IMR-90 (cell line): ENCODE measurements at regions not wholly inside any gene's neighbourhood (a gene's known extent, or its start where the extent isn't known, plus 50 kb on each side); places are given as distances from the start of the nearest gene placed in this dataset.

Experiments used
- ATAC-seq: fragments of 200-7000 bp; cut with Tn5 transposase; 2 replicates; pipeline ENCODE4 v1.9.1; 2020; ENCODE audit warnings: low read depth, mild to moderate bottlenecking, moderate library complexity
- BruUV-seq: library from RNA; stranded (reverse); fragments of 400-500 nt; replicated peaks from 2 replicates; lab custom pipeline; 2021; lab: Mats Ljungman, UMichigan
- CTCF ChIA-PET: fragments of 300-600 bp; formaldehyde crosslinking; extraction: SDS; loops from one replicate; lab custom pipeline; 2021; ENCODE audit warnings: antibody characterized with exemption; lab: Yijun Ruan, JAX
- POLR2A ChIA-PET: fragments of 300-600 bp; sonication (Branson Sonifier 250); formaldehyde crosslinking; loops from one replicate; lab custom pipeline; 2022; ENCODE audit warnings: antibody characterized with exemption; ENCODE audit not compliant: unreplicated experiment; lab: Charles Lee
- DNase-seq: peaks from one replicate; pipeline ENCODE4 v3.0.0; 2013
- H2AFZ ChIP-seq: replicated peaks from 2 replicates; pipeline ENCODE3; 2013; ENCODE audit warnings: low read length, mild to moderate bottlenecking; ENCODE audit not compliant: poor library complexity
- H2AK5ac ChIP-seq: 2 replicates; pipeline ENCODE4 v1.6.1; 2013; ENCODE audit warnings: low read depth, low read length, inconsistent platforms
- H2AK9ac ChIP-seq: replicated peaks from 2 replicates; pipeline ENCODE3; 2013; ENCODE audit warnings: mild to moderate bottlenecking, low read depth, low read length, moderate library complexity; ENCODE audit not compliant: poor library complexity
- H2BK120ac ChIP-seq: 2 replicates; pipeline ENCODE4 v1.6.1; 2013; ENCODE audit warnings: low read depth, low read length, inconsistent platforms
- H2BK15ac ChIP-seq: 3 replicates; pipeline ENCODE4 v1.6.1; 2013; ENCODE audit warnings: low read depth, low read length, inconsistent platforms
- H2BK20ac ChIP-seq: 2 replicates; pipeline ENCODE4 v1.6.1; 2013; ENCODE audit warnings: low read depth, mild to moderate bottlenecking, inconsistent platforms, low read length, moderate library complexity
- H2BK5ac ChIP-seq: 2 replicates; pipeline ENCODE4 v1.6.1; 2013; ENCODE audit warnings: mild to moderate bottlenecking, low read depth, low read length, inconsistent platforms; ENCODE audit not compliant: poor library complexity, severe bottlenecking
- H3K14ac ChIP-seq: replicated peaks from 2 replicates; pipeline ENCODE4 v1.6.1; 2013; ENCODE audit warnings: low read depth, low read length, inconsistent platforms
- H3K18ac ChIP-seq: 2 replicates; pipeline ENCODE4 v1.6.1; 2013; ENCODE audit warnings: low read depth, low read length, control low read depth
- H3K23ac ChIP-seq: 2 replicates; pipeline ENCODE4 v1.6.1; 2013; ENCODE audit warnings: low read depth, low read length, inconsistent platforms
- H3K27ac ChIP-seq: 2 replicates; pipeline ENCODE4 v1.5.1; 2013; ENCODE audit warnings: mild to moderate bottlenecking, control low read depth, low read length; ENCODE audit not compliant: insufficient read depth
- H3K27me3 ChIP-seq: 2 replicates; pipeline ENCODE4 v1.6.1; 2013; ENCODE audit warnings: low read length; ENCODE audit not compliant: control insufficient read depth, insufficient read depth
- H3K36me3 ChIP-seq: 2 replicates; pipeline ENCODE4 v1.6.1; 2013; ENCODE audit warnings: low read length, mixed read lengths; ENCODE audit not compliant: control insufficient read depth, insufficient read depth
- H3K4ac ChIP-seq: 2 replicates; pipeline ENCODE4 v1.6.1; 2013; ENCODE audit warnings: low read depth, low read length, inconsistent platforms
- H3K4me1 ChIP-seq: 2 replicates; pipeline ENCODE4 v1.6.1; 2013; ENCODE audit warnings: low read length, mixed read lengths; ENCODE audit not compliant: control insufficient read depth, insufficient read depth
- H3K4me2 ChIP-seq: 2 replicates; pipeline ENCODE4 v1.6.1; 2013; ENCODE audit warnings: low read depth, mild to moderate bottlenecking, control low read depth, low read length, moderate library complexity
- H3K4me3 ChIP-seq: 2 replicates; pipeline ENCODE4 v1.5.1; 2013; ENCODE audit warnings: low read depth, mild to moderate bottlenecking, control low read depth, low read length, moderate library complexity; ENCODE audit not compliant: insufficient read depth
- H3K56ac ChIP-seq: 2 replicates; pipeline ENCODE4 v1.6.1; 2013; ENCODE audit warnings: low read length, inconsistent platforms; ENCODE audit not compliant: insufficient read depth; ENCODE audit errors: extremely low read depth
- H3K79me1 ChIP-seq, 2 experiments: 2 replicates each; pipeline ENCODE4 v1.6.1; 2013; ENCODE audit warnings: low read length in 2 of 2, inconsistent platforms in 1 of 2, low read depth in 1 of 2
- H3K9ac ChIP-seq: 2 replicates; pipeline ENCODE4 v1.6.1; 2013; ENCODE audit warnings: low read depth, low read length, control low read depth
- H3K9me1 ChIP-seq: 2 replicates; pipeline ENCODE4 v1.6.1; 2013; ENCODE audit warnings: low read length, inconsistent platforms; ENCODE audit not compliant: insufficient read depth
- H3K9me3 ChIP-seq: 2 replicates; pipeline ENCODE4 v1.6.1; 2013; ENCODE audit warnings: low read length; ENCODE audit not compliant: control insufficient read depth, insufficient read depth
- H4K20me1 ChIP-seq: 2 replicates; pipeline ENCODE4 v1.6.1; 2013; ENCODE audit warnings: low read length, inconsistent platforms; ENCODE audit not compliant: insufficient read depth
- H4K5ac ChIP-seq: 2 replicates; pipeline ENCODE4 v1.6.1; 2013; ENCODE audit warnings: mild to moderate bottlenecking, low read depth, low read length, control low read depth
- H4K8ac ChIP-seq, 2 experiments: 2 replicates each; pipeline ENCODE4 v1.6.1; 2013; ENCODE audit warnings: low read depth in 2 of 2, low read length in 2 of 2, control low read depth in 1 of 2, inconsistent platforms in 1 of 2
- H4K91ac ChIP-seq: 2 replicates; pipeline ENCODE4 v1.6.1; 2013; ENCODE audit warnings: low read depth, low read length, inconsistent platforms; ENCODE audit not compliant: insufficient read depth
- BHLHE40 ChIP-seq: fragments of 150-350 bp; IDR thresholded peaks from 2 replicates; pipeline ENCODE4 v1.6.1; 2016; ENCODE audit warnings: mild to moderate bottlenecking, low read depth, low read length
- CEBPB ChIP-seq: IDR thresholded peaks from 2 replicates; pipeline ENCODE4 v1.6.1; 2012; ENCODE audit warnings: low read depth, low read length, improper control_type of control experiment
- CHD1 ChIP-seq: IDR thresholded peaks from 2 replicates; pipeline ENCODE4 v1.6.1; 2012; ENCODE audit warnings: low read depth, low read length, improper control_type of control experiment
- CTCF ChIP-seq: conservative IDR thresholded peaks from 2 replicates; pipeline ENCODE4 v1.5.1; 2012; ENCODE audit warnings: mild to moderate bottlenecking, low read depth, low read length, improper control_type of control experiment
- ELK1 ChIP-seq: fragments of 150-350 bp; IDR thresholded peaks from 2 replicates; pipeline ENCODE4 v1.6.1; 2016; ENCODE audit warnings: low read depth, mild to moderate bottlenecking, low read length, moderate library complexity, borderline replicate concordance
- FOS ChIP-seq: fragments of 150-350 bp; IDR thresholded peaks from 2 replicates; pipeline ENCODE4 v1.6.1; 2016; ENCODE audit warnings: low read depth, low read length
- MAFK ChIP-seq: IDR thresholded peaks from 2 replicates; pipeline ENCODE4 v1.6.1; 2012; ENCODE audit warnings: low read depth, low read length, improper control_type of control experiment
- MAZ ChIP-seq: IDR thresholded peaks from 2 replicates; pipeline ENCODE4 v1.6.1; 2012; ENCODE audit warnings: low read depth, mild to moderate bottlenecking, low read length, improper control_type of control experiment, moderate library complexity, borderline replicate concordance
- MXI1 ChIP-seq: IDR thresholded peaks from 2 replicates; pipeline ENCODE4 v1.6.1; 2012; ENCODE audit warnings: low read depth, mild to moderate bottlenecking, low read length, moderate library complexity, borderline replicate concordance
- POLR2A ChIP-seq: IDR thresholded peaks from 2 replicates; pipeline ENCODE4 v1.6.1; 2012; ENCODE audit warnings: mild to moderate bottlenecking, low read depth, low read length
- RAD21 ChIP-seq: IDR thresholded peaks from 2 replicates; pipeline ENCODE4 v1.6.1; 2012; ENCODE audit warnings: low read length, improper control_type of control experiment
- RFX5 ChIP-seq: IDR thresholded peaks from 2 replicates; pipeline ENCODE4 v1.8.0; 2012; ENCODE audit warnings: low read depth, mild to moderate bottlenecking, low read length, moderate library complexity
- SMC3 ChIP-seq: fragments of 150-350 bp; IDR thresholded peaks from 2 replicates; pipeline ENCODE4 v1.6.1; 2016; ENCODE audit warnings: low read depth, mild to moderate bottlenecking, antibody characterized with exemption, low read length, moderate library complexity
- USF2 ChIP-seq: fragments of 150-350 bp; IDR thresholded peaks from 2 replicates; pipeline ENCODE4 v1.6.1; 2017; ENCODE audit warnings: mild to moderate bottlenecking, antibody characterized with exemption, low read length, low read depth
- WGBS, 2 experiments: methylation state at CpG; one replicate each; pipeline versions ENCODE4 v1.1.5 to v1.1.7; 2013; ENCODE audit warnings: missing lambda C conversion rate in 2 of 2; ENCODE audit not compliant: insufficient read length in 1 of 2; ENCODE audit errors: extremely low coverage in 2 of 2; 5-methylcytosine and 5-hydroxymethylcytosine counted together
- dilution Hi-C: fragments of 300-500 bp; cut with HindIII; formaldehyde crosslinking; loops from one replicate; pipeline ENCODE4 v1.14.3; 2018; ENCODE audit warnings: low sequenced_read_pairs; ENCODE audit not compliant: unreplicated experiment
- in situ Hi-C: fragments of 300-500 bp; cut with MboI; formaldehyde crosslinking; loops from 3 replicates; pipeline ENCODE4 v1.14.3; 2019; ENCODE audit warnings: low sequenced_read_pairs, inconsistent platforms, mixed read lengths
- intact Hi-C: fragments of 100-400 bp; cut with micrococcal nuclease; formaldehyde crosslinking; loops from 2 replicates; pipeline ENCODE4 v1.10.0; 2022

- ATAC-seq, result no peak
These were observed 619.6 kb upstream of the TMEFF2 start for GRCh38 chr2:192814376-192814775.

More at GRCh38 chr2:192814376-192814775, 619.6 kb upstream of the TMEFF2 start:
- H2BK120ac ChIP-seq, result no peak overlapping the region
- no CpG with 5 or more reads among the region's 1 CpG for WGBS, 2 experiments
- H2AK9ac ChIP-seq, result no peak overlapping the region
- H3K79me1 ChIP-seq, result no peaks in the 10 kb centered on the region
- no peak overlapping the region for H3K4me2 ChIP-seq
- TF ChIP-seq MAFK (no peak), CEBPB (no peak), RAD21 (no peak), SMC3 (no peak), MXI1 (no peak), POLR2A (no peak), MAZ (no peak), USF2 (no peak), FOS (no peak), CTCF (no peak), CHD1 (no peak), RFX5 (no peak), BHLHE40 (no peak), ELK1 (no peak)
- no peak overlapping the region for H4K8ac ChIP-seq
- no peak overlapping the region for H2AK5ac ChIP-seq
- no peaks in the 10 kb centered on the region for H3K9me1 ChIP-seq
- H3K18ac ChIP-seq, result no peak overlapping the region
- ChIA-PET POLR2A (no interaction called here), CTCF (interaction anchor here (0.8 kb wide), 1 partner anchor 50 kb away, joined by 3 read pairs; no protein-coding TSS in a partner anchor)
- H3K56ac ChIP-seq, result no peak overlapping the region
- H3K9me3 ChIP-seq, result peaks cover 7% of the 10 kb centered on the region
- H3K4me1 ChIP-seq, result no peaks in the 10 kb centered on the region
- H3K27me3 ChIP-seq, result no peaks in the 10 kb centered on the region
- H3K27ac ChIP-seq, result no peak overlapping the region
- no peak for DNase-seq
- no peak overlapping the region for H2BK20ac ChIP-seq
- H2BK15ac ChIP-seq, result no peak overlapping the region
- no peak overlapping the region for H4K91ac ChIP-seq
- H3K4me3 ChIP-seq, result no peak overlapping the region
- no peak overlapping the region for H2BK5ac ChIP-seq
- intact Hi-C loops, result no loop called here
- H2AFZ ChIP-seq, result no peak overlapping the region
- in situ Hi-C loops, result no loop called here
- H3K4ac ChIP-seq, result no peak overlapping the region
- dilution Hi-C loops, result no loop called here
- no peak overlapping the region for H3K23ac ChIP-seq
- no peaks in the 10 kb centered on the region for H3K36me3 ChIP-seq
- no TSS peak for BruUV-seq
- no peak overlapping the region for H3K9ac ChIP-seq
- no peak overlapping the region for H3K14ac ChIP-seq
- no peaks in the 10 kb centered on the region for H4K20me1 ChIP-seq
- H4K5ac ChIP-seq, result no peak overlapping the region
